ENCODE measurements at regions not wholly inside any gene's neighbourhood (a gene's known extent, or its start where the extent isn't known, plus 50 kb on each side); places are given as distances from the start of the nearest gene placed in this dataset.

- no peak overlapping the region for H3K27ac Mint-ChIP-seq
- DNase-seq = no peak
- ChIA-PET CTCF (no interaction called here), POLR2A (no interaction called here)
- no peaks in the 10 kb centered on the region for H3K36me3 Mint-ChIP-seq
- Histone ChIP-seq H3K27me3 (ENCODE audit: insufficient read depth, low read length, poor library complexity, severe bottlenecking) (no peaks in the 10 kb centered on the region), H3K4me1 (ENCODE audit: insufficient read depth, low read length) (no peaks in the 10 kb centered on the region), H3K9me3 (ENCODE audit: low read length) (no peaks in the 10 kb centered on the region), H3K4me3 (ENCODE audit: low read length) (no peak overlapping the region), H3K27ac (ENCODE audit: low read depth, low read length) (no peak overlapping the region), H3K36me3 (ENCODE audit: insufficient read depth, low read length) (no peaks in the 10 kb centered on the region)
- no peaks in the 10 kb centered on the region for H3K27me3 Mint-ChIP-seq
- H3K4me3 Mint-ChIP-seq = no peak overlapping the region
- no peaks in the 10 kb centered on the region for H3K4me1 Mint-ChIP-seq
- H3K9me3 Mint-ChIP-seq = peaks cover 11 to 31% (median 25%) of the 10 kb centered on the region in 5 donors
Measured at GRCh38 chr7:153576096-153576495, 476.1 kb upstream of the DPP6 start.

GRCh38 chr7:153581419-153581818, 470.8 kb upstream of the DPP6 start:
- ChIA-PET CTCF (no interaction called here), POLR2A (no interaction called here)
- DNase-seq = no peak
- Mint-ChIP-seq H3K36me3 (no peaks in the 10 kb centered on the region), H3K4me3 (no peak overlapping the region), H3K9me3 (peaks cover 8 to 24% (median 10%) of the 10 kb centered on the region in 5 donors), H3K27me3 (no peaks in the 10 kb centered on the region), H3K4me1 (no peaks in the 10 kb centered on the region), H3K27ac (no peak overlapping the region)
- H3K36me3 ChIP-seq (ENCODE audit: insufficient read depth, low read length) = no peaks in the 10 kb centered on the region
- no peak overlapping the region for H3K4me3 ChIP-seq (ENCODE audit: low read length)
- H3K9me3 ChIP-seq (ENCODE audit: low read length) = no peaks in the 10 kb centered on the region
- no peak overlapping the region for H3K27ac ChIP-seq (ENCODE audit: low read depth, low read length)
- no peaks in the 10 kb centered on the region for H3K4me1 ChIP-seq (ENCODE audit: insufficient read depth, low read length)
- no peaks in the 10 kb centered on the region for H3K27me3 ChIP-seq (ENCODE audit: insufficient read depth, low read length, poor library complexity, severe bottlenecking)

GRCh38 chr7:153584132-153584531, 468.1 kb upstream of the DPP6 start:
- ChIA-PET CTCF (no interaction called here), POLR2A (no interaction called here)
- no peaks in the 10 kb centered on the region for H3K27me3 Mint-ChIP-seq
- no peaks in the 10 kb centered on the region for H3K36me3 ChIP-seq (ENCODE audit: insufficient read depth, low read length)
- no peaks in the 10 kb centered on the region for H3K27me3 ChIP-seq (ENCODE audit: insufficient read depth, low read length, poor library complexity, severe bottlenecking)
- no peaks in the 10 kb centered on the region for H3K9me3 ChIP-seq (ENCODE audit: low read length)
- no peaks in the 10 kb centered on the region for H3K4me1 ChIP-seq (ENCODE audit: insufficient read depth, low read length)
- no peaks in the 10 kb centered on the region for H3K4me1 Mint-ChIP-seq
- H3K36me3 Mint-ChIP-seq = no peaks in the 10 kb centered on the region
- H3K4me3 ChIP-seq (ENCODE audit: low read length) = no peak overlapping the region
- no peak overlapping the region for H3K27ac Mint-ChIP-seq
- no peak overlapping the region for H3K4me3 Mint-ChIP-seq
- no peak for DNase-seq
- H3K9me3 Mint-ChIP-seq = peaks cover 0 to 9% (median 4%) of the 10 kb centered on the region in 5 donors
- no peak overlapping the region for H3K27ac ChIP-seq (ENCODE audit: low read depth, low read length)

GRCh38 chr7:153588586-153588985, 463.6 kb upstream of the DPP6 start:
- Mint-ChIP-seq H3K9me3 (peaks cover 0 to 12% (median 5%) of the 10 kb centered on the region in 5 donors), H3K4me1 (no peaks in the 10 kb centered on the region), H3K27me3 (no peaks in the 10 kb centered on the region), H3K36me3 (no peaks in the 10 kb centered on the region), H3K4me3 (no peak overlapping the region), H3K27ac (no peak overlapping the region)
- H3K36me3 ChIP-seq (ENCODE audit: insufficient read depth, low read length) = no peaks in the 10 kb centered on the region
- no peaks in the 10 kb centered on the region for H3K4me1 ChIP-seq (ENCODE audit: insufficient read depth, low read length)
- H3K9me3 ChIP-seq (ENCODE audit: low read length) = no peaks in the 10 kb centered on the region
- POLR2A ChIA-PET = no interaction called here
- CTCF ChIA-PET = no interaction called here
- no peak for DNase-seq
- no peaks in the 10 kb centered on the region for H3K27me3 ChIP-seq (ENCODE audit: insufficient read depth, low read length, poor library complexity, severe bottlenecking)
- no peak overlapping the region for H3K27ac ChIP-seq (ENCODE audit: low read depth, low read length)
- no peak overlapping the region for H3K4me3 ChIP-seq (ENCODE audit: low read length)

- POLR2A ChIA-PET = no interaction called here
- no peaks in the 10 kb centered on the region for H3K36me3 ChIP-seq (ENCODE audit: insufficient read depth, low read length)
- no peaks in the 10 kb centered on the region for H3K27me3 ChIP-seq (ENCODE audit: insufficient read depth, low read length, poor library complexity, severe bottlenecking)
- H3K9me3 ChIP-seq (ENCODE audit: low read length) = no peaks in the 10 kb centered on the region
- CTCF ChIA-PET = no interaction called here
- H3K27me3 Mint-ChIP-seq = no peaks in the 10 kb centered on the region
- peaks cover 0 to 12% (median 3%) of the 10 kb centered on the region in 5 donors for H3K9me3 Mint-ChIP-seq
- no peak for DNase-seq
- H3K4me1 ChIP-seq (ENCODE audit: insufficient read depth, low read length) = no peaks in the 10 kb centered on the region
- H3K36me3 Mint-ChIP-seq = no peaks in the 10 kb centered on the region
- no peak overlapping the region for H3K4me3 Mint-ChIP-seq
- no peak overlapping the region for H3K27ac Mint-ChIP-seq
- H3K4me3 ChIP-seq (ENCODE audit: low read length) = no peak overlapping the region
- no peak overlapping the region for H3K27ac ChIP-seq (ENCODE audit: low read depth, low read length)
- no peaks in the 10 kb centered on the region for H3K4me1 Mint-ChIP-seq
Measured at GRCh38 chr7:153590136-153590535, 462.1 kb upstream of the DPP6 start.

GRCh38 chr7:153590571-153590970, 461.6 kb upstream of the DPP6 start:
- no peak for DNase-seq
- H3K36me3 ChIP-seq (ENCODE audit: insufficient read depth, low read length) = no peaks in the 10 kb centered on the region
- Mint-ChIP-seq H3K4me3 (no peak overlapping the region), H3K9me3 (peaks cover 0 to 12% (median 3%) of the 10 kb centered on the region in 5 donors), H3K4me1 (no peaks in the 10 kb centered on the region), H3K27me3 (no peaks in the 10 kb centered on the region), H3K36me3 (no peaks in the 10 kb centered on the region), H3K27ac (no peak overlapping the region)
- H3K27me3 ChIP-seq (ENCODE audit: insufficient read depth, low read length, poor library complexity, severe bottlenecking) = no peaks in the 10 kb centered on the region
- ChIA-PET POLR2A (no interaction called here), CTCF (no interaction called here)
- H3K4me3 ChIP-seq (ENCODE audit: low read length) = no peak overlapping the region
- H3K27ac ChIP-seq (ENCODE audit: low read depth, low read length) = no peak overlapping the region
- H3K9me3 ChIP-seq (ENCODE audit: low read length) = no peaks in the 10 kb centered on the region
- no peaks in the 10 kb centered on the region for H3K4me1 ChIP-seq (ENCODE audit: insufficient read depth, low read length)

GRCh38 chr7:153607354-153607753, 444.8 kb upstream of the DPP6 start:
- Mint-ChIP-seq H3K36me3 (no peaks in the 10 kb centered on the region), H3K4me1 (no peaks in the 10 kb centered on the region), H3K4me3 (no peak overlapping the region), H3K27ac (no peak overlapping the region), H3K27me3 (peaks cover 0 to 3% of the 10 kb centered on the region in 2 donors), H3K9me3 (peaks cover 6 to 15% (median 7%) of the 10 kb centered on the region in 5 donors)
- DNase-seq = no peak
- H3K27me3 ChIP-seq (ENCODE audit: insufficient read depth, low read length, poor library complexity, severe bottlenecking) = no peaks in the 10 kb centered on the region
- no peaks in the 10 kb centered on the region for H3K36me3 ChIP-seq (ENCODE audit: insufficient read depth, low read length)
- H3K9me3 ChIP-seq (ENCODE audit: low read length) = no peaks in the 10 kb centered on the region
- H3K27ac ChIP-seq (ENCODE audit: low read depth, low read length) = no peak overlapping the region
- ChIA-PET CTCF (no interaction called here), POLR2A (no interaction called here)
- no peaks in the 10 kb centered on the region for H3K4me1 ChIP-seq (ENCODE audit: insufficient read depth, low read length)
- H3K4me3 ChIP-seq (ENCODE audit: low read length) = no peak overlapping the region

GRCh38 chr7:153616711-153617325, 435.4 kb upstream of the DPP6 start:
- DNase-seq = no peak
- ChIA-PET CTCF (no interaction called here), POLR2A (no interaction called here)
- no peaks in the 10 kb centered on the region for H3K4me1 Mint-ChIP-seq
- no peak overlapping the region for H3K4me3 Mint-ChIP-seq
- H3K27me3 Mint-ChIP-seq = no peaks in the 10 kb centered on the region
- H3K9me3 Mint-ChIP-seq = peaks cover 2 to 16% (median 4%) of the 10 kb centered on the region in 5 donors
- Histone ChIP-seq H3K4me1 (ENCODE audit: insufficient read depth, low read length) (no peaks in the 10 kb centered on the region), H3K9me3 (ENCODE audit: low read length) (no peaks in the 10 kb centered on the region), H3K36me3 (ENCODE audit: insufficient read depth, low read length) (no peaks in the 10 kb centered on the region), H3K27me3 (ENCODE audit: insufficient read depth, low read length, poor library complexity, severe bottlenecking) (no peaks in the 10 kb centered on the region), H3K4me3 (ENCODE audit: low read length) (no peak overlapping the region), H3K27ac (ENCODE audit: low read depth, low read length) (no peak overlapping the region)
- no peaks in the 10 kb centered on the region for H3K36me3 Mint-ChIP-seq
- H3K27ac Mint-ChIP-seq = no peak overlapping the region

GRCh38 chr7:153627323-153627722, 424.9 kb upstream of the DPP6 start:
- POLR2A ChIA-PET = no interaction called here
- H3K27ac ChIP-seq (ENCODE audit: low read depth, low read length) = no peak overlapping the region
- H3K27me3 ChIP-seq (ENCODE audit: insufficient read depth, low read length, poor library complexity, severe bottlenecking) = no peaks in the 10 kb centered on the region
- H3K36me3 ChIP-seq (ENCODE audit: insufficient read depth, low read length) = no peaks in the 10 kb centered on the region
- Mint-ChIP-seq H3K9me3 (peaks cover 3 to 19% (median 10%) of the 10 kb centered on the region in 5 donors), H3K4me3 (no peak overlapping the region), H3K27me3 (no peaks in the 10 kb centered on the region), H3K36me3 (no peaks in the 10 kb centered on the region), H3K4me1 (no peaks in the 10 kb centered on the region), H3K27ac (no peak overlapping the region)
- H3K4me1 ChIP-seq (ENCODE audit: insufficient read depth, low read length) = no peaks in the 10 kb centered on the region
- no peak overlapping the region for H3K4me3 ChIP-seq (ENCODE audit: low read length)
- H3K9me3 ChIP-seq (ENCODE audit: low read length) = no peaks in the 10 kb centered on the region
- no peak for DNase-seq
- CTCF ChIA-PET = no interaction called here
